ENCODE measurements at regions not wholly inside any gene's neighbourhood (a gene's known extent, or its start where the extent isn't known, plus 50 kb on each side); places are given as distances from the start of the nearest gene placed in this dataset.
A peak's percentile ranks its signal among the peaks of the same experiment; 100 is the strongest.

DNA sequence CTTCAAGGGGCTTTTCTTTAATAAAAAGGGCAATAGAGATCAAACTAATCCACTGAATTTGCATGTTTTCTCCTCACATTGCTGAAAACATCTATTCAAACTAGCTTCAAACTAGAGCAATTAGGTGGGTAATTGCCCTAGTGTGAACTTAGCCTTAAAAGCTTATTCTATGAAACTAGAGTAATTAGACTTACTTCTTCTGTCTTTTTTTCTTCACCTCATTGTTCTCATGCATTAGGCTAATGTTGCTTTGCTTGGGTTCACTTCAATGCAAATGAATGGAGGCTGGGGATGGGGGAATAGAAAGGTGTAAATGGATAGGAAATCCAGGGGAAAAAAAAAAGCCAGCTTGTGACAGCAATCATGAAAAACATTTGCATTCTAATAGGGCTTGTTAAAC lies 414.8 kb upstream of the LMO3 start:
- no peak overlapping the region for H3K14ac ChIP-seq (ENCODE audit: insufficient read depth, low read length)
- no peak for DNase-seq
- H3K4me3 Mint-ChIP-seq, result peak overlapping the region; percentile 4 to 53; a peak in 2 of 5 replicates

More for the DNA sequence above, 414.8 kb upstream of the LMO3 start:
- H3K27ac ChIP-seq (ENCODE audit: insufficient read length, low read depth, low read length), result no peak overlapping the region
- no peak overlapping the region for H2AFZ ChIP-seq (ENCODE audit: low read length)
- no peak overlapping the region for H3K4ac ChIP-seq (ENCODE audit: low read depth, low read length)
- no peak overlapping the region for H2AK5ac ChIP-seq (ENCODE audit: insufficient read length, low read length)
- H3K9me3 ChIP-seq (ENCODE audit: control insufficient read depth, low read depth, low read length), result no peaks in the 10 kb centered on the region
- no peak overlapping the region for H4K5ac ChIP-seq (ENCODE audit: insufficient read length, low read depth, low read length)
- Mint-ChIP-seq H3K9me3 (no peaks in the 10 kb centered on the region; a peak in 1 of 5 replicates), H3K27ac (peak overlapping the region; percentile 51 to 95 (median 90); a peak in 6 of 7 replicates), H3K4me1 (peaks cover 31 to 43% of the 10 kb centered on the region in 2 experiments), H3K36me3 (ENCODE audit: insufficient read depth in 1 of 3, low read depth in 3 of 3) (peaks cover 3 to 7% (median 4%) of the 10 kb centered on the region in 3 experiments; a peak in 5 of 7 replicates), H3K27me3 (ENCODE audit: low read depth) (no peaks in the 10 kb centered on the region)
- H4K91ac ChIP-seq (ENCODE audit: insufficient read length, low read depth, low read length), result no peak overlapping the region
- H3K27me3 ChIP-seq (ENCODE audit: insufficient read depth, low read length), result no peaks in the 10 kb centered on the region
- H4K20me1 ChIP-seq (ENCODE audit: control insufficient read depth, insufficient read depth, insufficient read length), result no peaks in the 10 kb centered on the region
- no peak overlapping the region for H3K56ac ChIP-seq (ENCODE audit: insufficient read length, low read depth, low read length)
- H2BK120ac ChIP-seq (ENCODE audit: low read depth, low read length, poor library complexity, severe bottlenecking), result no peak overlapping the region
- no peak overlapping the region for H4K8ac ChIP-seq (replicated peaks; ENCODE audit: insufficient read length, low read depth, low read length)
- no peak overlapping the region for H2BK12ac ChIP-seq (ENCODE audit: insufficient read length, low read depth, low read length)
- no peak overlapping the region for H3K4me2 ChIP-seq (ENCODE audit: insufficient read depth, insufficient read length, low read length)
- H3K4me1 ChIP-seq (ENCODE audit: insufficient read depth, low read length), result peaks cover 4% of the 10 kb centered on the region; the same call in 1 of the 2 replicates
- TF ChIP-seq, protein P1, sequence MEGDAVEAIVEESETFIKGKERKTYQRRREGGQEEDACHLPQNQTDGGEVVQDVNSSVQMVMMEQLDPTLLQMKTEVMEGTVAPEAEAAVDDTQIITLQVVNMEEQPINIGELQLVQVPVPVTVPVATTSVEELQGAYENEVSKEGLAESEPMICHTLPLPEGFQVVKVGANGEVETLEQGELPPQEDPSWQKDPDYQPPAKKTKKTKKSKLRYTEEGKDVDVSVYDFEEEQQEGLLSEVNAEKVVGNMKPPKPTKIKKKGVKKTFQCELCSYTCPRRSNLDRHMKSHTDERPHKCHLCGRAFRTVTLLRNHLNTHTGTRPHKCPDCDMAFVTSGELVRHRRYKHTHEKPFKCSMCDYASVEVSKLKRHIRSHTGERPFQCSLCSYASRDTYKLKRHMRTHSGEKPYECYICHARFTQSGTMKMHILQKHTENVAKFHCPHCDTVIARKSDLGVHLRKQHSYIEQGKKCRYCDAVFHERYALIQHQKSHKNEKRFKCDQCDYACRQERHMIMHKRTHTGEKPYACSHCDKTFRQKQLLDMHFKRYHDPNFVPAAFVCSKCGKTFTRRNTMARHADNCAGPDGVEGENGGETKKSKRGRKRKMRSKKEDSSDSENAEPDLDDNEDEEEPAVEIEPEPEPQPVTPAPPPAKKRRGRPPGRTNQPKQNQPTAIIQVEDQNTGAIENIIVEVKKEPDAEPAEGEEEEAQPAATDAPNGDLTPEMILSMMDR (conservative IDR thresholded peaks at IDR 0.05), result no peak
- H3K79me2 ChIP-seq (ENCODE audit: insufficient read depth, low read length), result no peaks in the 10 kb centered on the region
- no peak overlapping the region for H3T11ph ChIP-seq (ENCODE audit: low read length)
- H3K23me2 ChIP-seq (ENCODE audit: insufficient read length, low read depth, low read length, poor library complexity, severe bottlenecking), result no peaks in the 10 kb centered on the region
- H3K79me1 ChIP-seq (ENCODE audit: insufficient read depth, low read depth, low read length, poor library complexity, severe bottlenecking), result no peaks in the 10 kb centered on the region
- H3K23ac ChIP-seq (ENCODE audit: insufficient read length, low read depth, low read length), result no peak overlapping the region
- no peak overlapping the region for H2BK5ac ChIP-seq (ENCODE audit: insufficient read length, low read length)
- no peak overlapping the region for H3K18ac ChIP-seq (ENCODE audit: insufficient read length, low read depth, low read length)
- H2BK20ac ChIP-seq (ENCODE audit: low read depth, low read length, poor library complexity, severe bottlenecking), result no peak overlapping the region
- no peak overlapping the region for H3K9ac ChIP-seq (ENCODE audit: extremely low read depth, insufficient read length, low read length)
- no peak overlapping the region for H2BK15ac ChIP-seq (ENCODE audit: low read depth, low read length)
